ENCODE measurements at regions not wholly inside any gene's neighbourhood (a gene's known extent, or its start where the extent isn't known, plus 50 kb on each side); places are given as distances from the start of the nearest gene placed in this dataset.
"Not testable (repeated sequence)": the region's sequence is repeated elsewhere in the genome, so short reads cannot be mapped to it uniquely, and the experiment has no call there.

GRCh38 chr5:72760259-72760658, 56.2 kb upstream of the TNPO1 start:
- DNase-seq (ENCODE audit: low spot score) = peak; percentile 21

DNA sequence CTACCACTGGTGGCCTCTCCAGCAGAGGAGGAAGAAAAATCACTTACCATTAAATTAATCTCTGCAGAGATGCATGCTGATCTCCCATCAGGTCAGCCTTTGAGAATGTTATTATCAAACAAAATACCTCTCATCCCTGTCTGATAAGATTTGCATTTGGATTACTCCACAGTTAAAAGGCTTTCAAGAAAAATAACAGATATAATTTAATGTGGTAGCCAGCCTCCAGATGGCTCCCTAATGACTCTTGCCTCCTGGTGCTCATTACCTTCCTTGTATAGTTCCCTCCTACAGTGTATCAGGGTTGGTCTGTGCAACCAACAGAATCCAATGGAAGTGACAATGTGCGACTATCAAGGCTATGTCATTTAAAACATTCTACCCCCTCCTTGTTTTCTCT, 63.6 kb upstream of the TNPO1 start:
- no peak for DNase-seq (ENCODE audit: low spot score)

GRCh38 chr5:72749362-72749997, 67.0 kb upstream of the TNPO1 start:
- DNase-seq (ENCODE audit: low spot score) = no peak

- DNase-seq (ENCODE audit: low spot score) = no peak
Measured at GRCh38 chr5:72747826-72748225, 68.6 kb upstream of the TNPO1 start.

DNA sequence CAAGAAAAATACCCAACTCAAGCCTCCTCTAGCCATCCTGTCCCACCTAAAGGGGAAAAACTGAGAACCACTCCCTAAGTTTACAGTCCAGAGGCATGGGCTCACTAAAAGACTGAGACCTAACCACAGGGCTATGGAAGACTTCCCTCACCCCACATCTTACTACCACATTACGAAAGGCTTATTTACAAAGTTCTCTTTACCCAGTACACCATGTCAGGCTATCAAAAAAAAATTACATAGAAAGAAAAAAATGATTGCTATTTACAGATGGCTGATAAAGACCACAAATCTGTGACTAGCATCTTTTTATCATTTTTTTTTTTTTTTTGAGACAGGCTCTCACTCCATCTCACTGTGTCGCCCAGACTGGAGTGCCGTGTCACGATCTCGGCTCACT, 69.7 kb upstream of the TNPO1 start:
- no peak for DNase-seq (ENCODE audit: low spot score)

- DNase-seq (ENCODE audit: low spot score) = no peak
Measured at GRCh38 chr5:72744136-72744535, 72.3 kb upstream of the TNPO1 start.

DNA sequence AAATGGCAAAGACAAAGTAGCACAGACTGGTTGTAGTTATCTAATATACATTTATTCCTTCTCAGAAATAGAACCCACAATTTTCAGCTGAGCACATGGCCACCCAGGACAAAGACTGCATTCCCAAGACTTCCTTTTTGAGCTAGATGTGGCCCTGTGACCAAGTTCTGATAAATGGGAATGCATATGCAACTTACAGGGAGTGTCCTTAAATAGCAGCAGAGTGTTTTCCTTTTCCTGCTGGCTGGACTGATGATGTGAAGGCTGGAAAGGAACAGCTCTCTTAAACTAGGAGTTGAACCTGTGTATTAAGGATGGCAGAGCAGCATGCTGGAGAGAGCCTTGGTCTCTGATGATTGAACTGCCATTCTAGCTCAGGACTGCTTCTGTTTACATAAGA, 74.7 kb upstream of the TNPO1 start:
- DNase-seq (ENCODE audit: low spot score) = no peak

- DNase-seq (ENCODE audit: low spot score) = no peak
Measured at GRCh38 chr5:72733810-72734209, 82.7 kb upstream of the TNPO1 start.

DNA sequence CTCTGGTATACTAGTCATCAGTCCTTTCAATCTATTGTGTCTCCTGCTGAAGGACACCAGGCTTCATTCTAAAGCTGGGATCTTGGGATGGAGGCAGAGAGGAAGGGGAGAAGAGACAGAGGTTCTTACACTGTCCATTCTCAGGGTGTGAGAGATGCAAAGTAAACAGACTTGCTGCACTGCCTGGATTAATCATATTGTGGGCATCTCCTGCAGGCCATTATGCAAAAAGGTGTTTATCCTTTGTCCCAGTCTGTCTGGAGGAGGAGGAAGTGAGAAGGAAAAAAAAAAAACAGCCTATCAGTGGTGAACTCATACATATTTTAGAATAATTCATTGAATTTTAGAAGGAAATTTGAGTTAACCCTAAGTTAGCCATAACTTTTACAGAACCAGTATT, 92.9 kb upstream of the TNPO1 start:
- no peak for DNase-seq (ENCODE audit: low spot score)

- no peak for DNase-seq (ENCODE audit: low spot score)
Measured at GRCh38 chr5:72722792-72723452, 93.5 kb upstream of the TNPO1 start.

DNA sequence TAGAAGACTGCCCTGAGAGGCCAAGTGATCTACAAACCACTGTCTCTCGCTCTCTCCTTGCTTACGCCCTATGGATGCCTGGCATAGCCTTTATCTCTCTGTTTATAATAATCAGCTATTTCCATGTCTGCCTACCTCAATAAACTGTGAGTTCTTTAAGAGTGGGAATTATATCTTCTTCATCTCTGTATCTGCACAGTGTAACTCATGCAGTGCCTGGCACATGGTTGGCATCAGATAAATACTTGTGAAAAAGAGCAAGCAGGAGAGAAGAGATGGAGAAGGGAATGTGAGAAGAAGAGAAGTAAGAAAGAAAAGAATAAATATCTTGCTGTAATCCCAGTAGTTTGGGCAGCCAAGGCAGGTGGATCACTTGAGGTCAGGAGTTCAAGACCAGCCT, 94.6 kb upstream of the TNPO1 start:
- no peak for DNase-seq (ENCODE audit: low spot score)

DNA sequence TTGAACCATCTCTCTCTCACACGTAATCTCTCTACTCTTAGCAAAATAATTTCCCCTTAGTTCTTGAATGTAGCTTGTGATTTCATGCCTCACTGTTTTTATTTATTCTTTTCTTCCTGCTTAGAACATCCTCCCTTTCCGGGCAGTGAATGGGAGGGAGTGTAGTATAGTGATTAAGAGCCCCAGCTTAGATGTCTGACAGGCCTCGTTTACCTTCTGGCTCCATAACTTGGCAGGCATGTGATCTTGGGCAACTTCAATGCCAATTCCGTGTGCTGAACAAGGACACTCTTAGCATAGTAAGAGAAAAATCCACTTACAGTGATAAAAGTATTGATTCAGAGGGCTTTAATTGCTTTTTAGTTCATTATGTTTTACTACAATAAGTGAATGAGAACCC, 96.3 kb upstream of the TNPO1 start:
- DNase-seq (ENCODE audit: low spot score) = no peak

DNA sequence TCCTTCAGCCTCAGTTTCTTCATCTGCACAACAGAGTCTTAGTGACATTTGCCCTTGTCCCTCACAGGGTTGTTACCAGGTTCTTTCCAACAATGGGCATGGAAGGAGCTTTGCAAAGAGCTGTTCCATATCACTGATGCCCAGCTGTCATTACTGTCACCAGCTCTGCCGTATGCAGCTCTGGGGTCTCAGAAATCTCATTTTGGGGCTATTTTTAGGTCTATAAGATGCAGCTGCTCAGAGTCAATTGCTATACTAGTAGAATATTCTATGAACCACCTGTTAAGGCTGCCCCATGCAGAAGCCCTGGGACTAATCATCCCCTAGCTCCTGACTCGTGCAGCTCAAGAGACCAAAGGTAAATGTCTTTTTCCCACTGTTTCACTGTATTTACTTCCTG, 105.1 kb upstream of the TNPO1 start:
- no peak for DNase-seq (ENCODE audit: low spot score)

- DNase-seq (ENCODE audit: low spot score) = no peak
Measured at GRCh38 chr5:72709341-72709740, 107.1 kb upstream of the TNPO1 start.

DNA sequence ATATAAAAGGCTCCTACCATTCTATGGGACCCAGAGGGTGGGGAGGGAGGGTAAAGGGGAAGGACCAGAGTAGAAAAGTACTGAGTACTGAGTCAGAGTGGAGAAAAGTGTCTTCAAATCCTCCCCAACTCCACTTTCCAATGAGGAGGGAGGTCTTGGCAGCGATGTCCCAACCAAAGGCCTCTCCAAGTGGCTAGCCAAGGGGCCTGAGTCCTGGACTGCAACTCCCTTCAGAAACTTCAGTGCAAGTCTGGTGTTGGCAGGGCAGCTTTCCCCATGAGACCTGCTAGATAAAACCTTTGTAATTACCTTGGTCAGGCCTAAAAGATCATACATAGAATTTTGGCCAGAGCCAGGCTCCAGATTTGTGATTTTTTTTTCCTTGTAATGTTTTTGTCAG, 111.3 kb upstream of the TNPO1 start:
- DNase-seq (ENCODE audit: low spot score) = no peak

- no peak for DNase-seq (ENCODE audit: low spot score)
Measured at GRCh38 chr5:72703876-72704275, 112.6 kb upstream of the TNPO1 start.

- no peak for DNase-seq (ENCODE audit: low spot score)
Measured at GRCh38 chr5:72702881-72703434, 113.5 kb upstream of the TNPO1 start.

DNA sequence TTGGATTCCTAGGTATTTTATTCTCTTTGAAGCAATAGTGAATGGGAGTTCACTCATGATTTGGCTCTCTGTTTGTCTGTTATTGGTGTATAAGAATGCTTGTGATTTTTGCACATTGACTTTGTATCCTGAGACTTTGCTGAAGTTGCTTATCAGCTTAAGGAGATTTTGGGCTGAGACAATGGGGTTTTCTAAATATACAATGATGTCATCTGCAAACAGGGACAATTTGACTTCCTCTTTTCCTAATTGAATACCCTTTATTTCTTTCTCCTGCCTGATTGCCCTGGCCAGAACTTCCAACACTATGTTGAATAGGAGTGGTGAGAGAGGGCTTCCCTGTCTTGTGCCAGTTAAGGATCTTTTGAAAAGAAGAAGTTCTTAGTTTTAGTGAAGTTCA, 114.4 kb upstream of the TNPO1 start:
- not testable (repeated sequence) for DNase-seq (ENCODE audit: low spot score)

DNA sequence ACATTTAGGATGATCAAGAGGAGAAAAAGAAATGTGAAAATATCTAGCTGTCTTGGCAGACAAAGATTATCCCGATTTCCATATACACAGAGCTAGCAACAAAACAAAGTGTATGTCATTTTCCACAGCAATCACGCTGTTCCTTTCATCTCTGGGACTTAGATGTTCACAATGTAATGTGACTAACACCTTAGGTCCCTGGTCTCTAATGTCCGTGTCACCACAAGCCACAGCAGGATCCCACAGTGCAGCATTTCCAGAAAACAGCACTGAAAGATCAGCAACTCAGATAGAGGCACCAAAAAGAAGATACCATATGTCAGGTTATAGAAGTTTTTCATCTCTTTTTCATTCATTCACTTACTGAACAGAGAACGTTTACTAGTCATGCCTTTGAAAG, 118.0 kb upstream of the TNPO1 start:
- DNase-seq (ENCODE audit: low spot score) = no peak

DNA sequence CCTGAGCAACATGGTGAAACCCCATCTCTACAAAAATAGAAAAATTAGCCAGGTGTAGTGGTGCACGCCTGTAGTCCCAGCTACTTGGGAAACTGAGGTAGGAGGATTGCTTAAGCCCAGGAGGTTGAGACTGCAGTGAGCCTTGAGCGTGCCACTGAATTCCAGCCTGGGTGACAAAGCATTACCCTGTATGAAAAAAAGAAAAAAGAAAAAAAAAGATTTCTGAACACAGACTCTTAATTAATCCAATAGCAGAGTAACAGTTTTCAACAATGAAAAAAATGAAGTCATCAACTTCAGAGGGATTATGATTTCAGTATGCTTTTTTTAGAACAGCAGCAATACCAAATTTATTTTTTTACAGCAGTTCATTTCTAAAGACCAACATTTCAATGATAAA, 118.8 kb upstream of the TNPO1 start:
- no peak for DNase-seq (ENCODE audit: low spot score)

- no peak for DNase-seq (ENCODE audit: low spot score)
Measured at GRCh38 chr5:72695659-72696058, 120.8 kb upstream of the TNPO1 start.

DNA sequence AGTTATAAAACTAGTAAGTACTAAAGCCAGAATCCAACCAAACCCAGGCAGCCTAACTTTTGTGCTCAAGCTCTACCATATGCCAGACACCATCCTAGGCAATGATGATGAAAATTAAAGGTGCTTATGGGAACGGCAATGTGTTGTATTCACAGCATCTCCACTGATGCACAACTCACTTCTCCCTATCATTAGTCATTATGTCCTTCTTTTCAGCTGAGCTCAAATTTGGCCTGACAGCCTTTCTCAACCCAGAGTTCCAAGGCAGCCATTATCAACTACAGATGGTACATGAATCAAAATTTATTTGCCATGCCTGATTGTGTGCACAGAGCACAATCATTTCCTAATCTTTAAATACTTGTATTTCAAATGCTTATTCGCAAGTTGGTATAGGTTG, 121.6 kb upstream of the TNPO1 start:
- DNase-seq (ENCODE audit: low spot score) = no peak

DNA sequence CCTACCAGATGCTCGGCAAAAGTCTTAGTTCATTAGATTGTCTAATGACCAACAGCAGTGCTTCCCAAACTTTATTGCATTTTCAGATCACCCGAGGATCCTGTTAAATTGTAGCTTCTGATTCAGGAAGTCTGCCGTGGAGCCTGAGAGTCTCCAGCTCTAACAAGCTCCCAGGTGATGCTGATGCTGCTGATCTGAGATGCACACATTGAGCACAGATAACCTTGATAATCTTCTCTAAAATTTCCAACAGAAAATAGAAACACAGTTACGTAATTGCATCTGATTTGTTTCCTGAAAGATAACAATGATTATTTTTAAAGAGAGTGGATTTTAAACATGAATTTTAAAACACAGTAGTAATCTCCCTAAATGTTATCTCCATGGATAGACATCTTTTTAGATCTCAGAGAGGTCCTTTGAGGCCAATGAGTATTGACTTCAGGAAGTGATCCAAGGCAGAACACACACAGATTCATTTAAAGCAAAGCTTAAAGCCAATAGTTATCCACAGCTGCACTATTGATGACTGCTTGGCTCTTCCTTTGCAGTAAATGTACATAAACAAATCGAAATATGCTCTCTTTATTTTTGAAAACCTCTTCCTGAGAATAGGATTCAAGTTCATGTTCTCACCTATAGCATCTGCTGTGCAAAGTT, 122.8 kb upstream of the TNPO1 start:
- DNase-seq (ENCODE audit: low spot score) = no peak

Measured in hepatic stellate cell (primary cell).